Mesothelial cell of epicardium (in vitro differentiated cells): ENCODE measurements at regions not wholly inside any gene's neighbourhood (a gene's known extent, or its start where the extent isn't known, plus 50 kb on each side); places are given as distances from the start of the nearest gene placed in this dataset.

ENCODE experiments used
- DNase-seq, 2 experiments: peaks; one replicate each; pipeline ENCODE4 v3.0.0; 2021; ENCODE audit warnings: low spot score in 2 of 2; ENCODE audit not compliant: unreplicated experiment in 2 of 2
- H3K27ac Mint-ChIP-seq: 2 replicates; pipeline ENCODE4 v1.8.0; 2021; ENCODE audit warnings: mixed read lengths
- H3K27me3 Mint-ChIP-seq: 2 replicates; pipeline ENCODE4 v1.8.0; 2021; ENCODE audit warnings: low read depth, mixed read lengths
- H3K36me3 Mint-ChIP-seq: 2 replicates; pipeline ENCODE4 v1.8.0; 2021; ENCODE audit warnings: mixed read lengths
- H3K4me1 Mint-ChIP-seq: 2 replicates; pipeline ENCODE4 v1.8.0; 2021; ENCODE audit warnings: mixed read lengths
- H3K4me3 Mint-ChIP-seq: 2 replicates; pipeline ENCODE4 v1.8.0; 2021; ENCODE audit warnings: mild to moderate bottlenecking, moderate library complexity, mixed read lengths
- H3K9me3 Mint-ChIP-seq: 2 replicates; pipeline ENCODE4 v1.8.0; 2021; ENCODE audit warnings: mixed read lengths
- CTCF ChIP-seq: fragments of 200-600 bp; sonication (generic); IDR thresholded peaks from one replicate; pipeline ENCODE4 v1.5.0; 2021; ENCODE audit warnings: antibody characterized with exemption; ENCODE audit not compliant: unreplicated experiment

GRCh38 chr2:116935097-116935814, 879.2 kb upstream of the DDX18 start:
- H3K9me3 Mint-ChIP-seq, result peaks cover 14% of the 10 kb centered on the region
- no peaks in the 10 kb centered on the region for H3K27me3 Mint-ChIP-seq
- no peak for TF ChIP-seq CTCF
- H3K4me3 Mint-ChIP-seq, result no peak overlapping the region
- H3K4me1 Mint-ChIP-seq, result no peaks in the 10 kb centered on the region
- DNase-seq, result no peak
- H3K36me3 Mint-ChIP-seq, result no peaks in the 10 kb centered on the region
- no peak overlapping the region for H3K27ac Mint-ChIP-seq

- Mint-ChIP-seq H3K36me3 (no peaks in the 10 kb centered on the region), H3K27me3 (no peaks in the 10 kb centered on the region), H3K4me1 (peaks cover 3% of the 10 kb centered on the region), H3K9me3 (peaks cover 3% of the 10 kb centered on the region), H3K4me3 (no peak overlapping the region), H3K27ac (no peak overlapping the region)
- DNase-seq, result no peak
- no peak for TF ChIP-seq CTCF
These were observed 866.2 kb upstream of the DDX18 start for GRCh38 chr2:116948258-116948657.

- Mint-ChIP-seq H3K36me3 (no peaks in the 10 kb centered on the region), H3K27me3 (no peaks in the 10 kb centered on the region), H3K4me1 (peaks cover 3% of the 10 kb centered on the region), H3K9me3 (peaks cover 3% of the 10 kb centered on the region), H3K27ac (no peak overlapping the region), H3K4me3 (no peak overlapping the region)
- no peak for DNase-seq
- no peak for TF ChIP-seq CTCF
These were observed 865.2 kb upstream of the DDX18 start for GRCh38 chr2:116949249-116949648.

- peaks cover 3% of the 10 kb centered on the region for H3K36me3 Mint-ChIP-seq
- H3K27me3 Mint-ChIP-seq, result no peaks in the 10 kb centered on the region
- no peak overlapping the region for H3K4me3 Mint-ChIP-seq
- no peak for TF ChIP-seq CTCF
- peaks cover 27% of the 10 kb centered on the region for H3K9me3 Mint-ChIP-seq
- peaks cover 3% of the 10 kb centered on the region for H3K4me1 Mint-ChIP-seq
- DNase-seq, result no peak
- no peak overlapping the region for H3K27ac Mint-ChIP-seq
These were observed 862.2 kb upstream of the DDX18 start for GRCh38 chr2:116952254-116952653.

GRCh38 chr2:116955646-116956045, 858.8 kb upstream of the DDX18 start:
- Mint-ChIP-seq H3K4me1 (peaks cover 3% of the 10 kb centered on the region), H3K4me3 (no peak overlapping the region), H3K27me3 (no peaks in the 10 kb centered on the region), H3K9me3 (peaks cover 33% of the 10 kb centered on the region), H3K36me3 (peaks cover 3% of the 10 kb centered on the region), H3K27ac (no peak overlapping the region)
- DNase-seq, result no peak
- TF ChIP-seq CTCF, result no peak
